Prostate gland (tissue), 2 donors: ENCODE measurements at regions not wholly inside any gene's neighbourhood (a gene's known extent, or its start where the extent isn't known, plus 50 kb on each side); places are given as distances from the start of the nearest gene placed in this dataset.
"Not testable (repeated sequence)": the region's sequence is repeated elsewhere in the genome, so short reads cannot be mapped to it uniquely, and the experiment has no call there.

ENCODE experiments used
- POLR2A ChIP-seq: fragments of 450-650 bp; IDR thresholded peaks from one replicate; pipeline ENCODE4 v1.6.1; 2016; ENCODE audit warnings: antibody characterized with exemption, mild to moderate bottlenecking
- TF ChIP-seq, protein P1 (sequence below), 4 experiments: fragments of 200-600 bp in 2 of 4; fragments of 450-650 bp in 2 of 4; sonication (generic) in 2 of 4; IDR thresholded peaks; 1 replicate in 3 of 4; 2 replicates in 1 of 4; pipeline ENCODE4 v1.5.1; 2016 to 2019; ENCODE audit warnings: antibody characterized with exemption in 4 of 4, mild to moderate bottlenecking in 2 of 4, moderate library complexity in 2 of 4

DNA sequence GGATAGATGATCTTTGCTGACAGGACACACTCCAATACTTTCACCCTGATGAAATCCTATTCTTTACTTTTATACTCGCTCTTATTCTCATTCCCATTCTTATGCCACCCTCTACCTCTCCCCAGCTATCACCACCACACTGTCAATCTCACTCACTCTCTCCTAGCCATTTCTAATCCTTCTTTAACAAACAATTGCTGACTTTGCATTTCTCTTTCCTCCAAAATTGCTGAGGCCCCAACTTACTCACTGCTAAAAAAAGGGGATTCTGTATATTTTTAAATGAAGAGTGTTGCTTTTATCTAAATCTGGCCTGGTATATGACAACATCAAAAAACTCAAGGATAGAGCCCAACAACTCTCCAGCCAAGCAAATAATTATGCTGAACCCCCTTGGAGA lies 515.4 kb downstream of the MATN1 start:
- TF ChIP-seq, protein P1, sequence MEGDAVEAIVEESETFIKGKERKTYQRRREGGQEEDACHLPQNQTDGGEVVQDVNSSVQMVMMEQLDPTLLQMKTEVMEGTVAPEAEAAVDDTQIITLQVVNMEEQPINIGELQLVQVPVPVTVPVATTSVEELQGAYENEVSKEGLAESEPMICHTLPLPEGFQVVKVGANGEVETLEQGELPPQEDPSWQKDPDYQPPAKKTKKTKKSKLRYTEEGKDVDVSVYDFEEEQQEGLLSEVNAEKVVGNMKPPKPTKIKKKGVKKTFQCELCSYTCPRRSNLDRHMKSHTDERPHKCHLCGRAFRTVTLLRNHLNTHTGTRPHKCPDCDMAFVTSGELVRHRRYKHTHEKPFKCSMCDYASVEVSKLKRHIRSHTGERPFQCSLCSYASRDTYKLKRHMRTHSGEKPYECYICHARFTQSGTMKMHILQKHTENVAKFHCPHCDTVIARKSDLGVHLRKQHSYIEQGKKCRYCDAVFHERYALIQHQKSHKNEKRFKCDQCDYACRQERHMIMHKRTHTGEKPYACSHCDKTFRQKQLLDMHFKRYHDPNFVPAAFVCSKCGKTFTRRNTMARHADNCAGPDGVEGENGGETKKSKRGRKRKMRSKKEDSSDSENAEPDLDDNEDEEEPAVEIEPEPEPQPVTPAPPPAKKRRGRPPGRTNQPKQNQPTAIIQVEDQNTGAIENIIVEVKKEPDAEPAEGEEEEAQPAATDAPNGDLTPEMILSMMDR (IDR thresholded peaks at IDR 0.05), result not testable (repeated sequence)
- not testable (repeated sequence) for TF ChIP-seq POLR2A
